Mammary epithelial cell (primary cell): ENCODE measurements at regions not wholly inside any gene's neighbourhood (a gene's known extent, or its start where the extent isn't known, plus 50 kb on each side); places are given as distances from the start of the nearest gene placed in this dataset.
"Not testable (repeated sequence)": the region's sequence is repeated elsewhere in the genome, so short reads cannot be mapped to it uniquely, and the experiment has no call there.

ENCODE experiments used
- CTCF ChIP-seq, 2 donors: IDR thresholded peaks in 1 of 2; conservative IDR thresholded peaks in 1 of 2; 2 replicates each; pipeline ENCODE4 v1.5.1; 2011 to 2012; ENCODE audit warnings: inconsistent platforms in 2 of 2, low read length in 2 of 2, mild to moderate bottlenecking in 2 of 2, control low read depth in 1 of 2, low read depth in 1 of 2; ENCODE audit not compliant: insufficient read depth in 1 of 2; ENCODE audit errors: extremely low read depth in 1 of 2
- EZH2 ChIP-seq: IDR thresholded peaks from 2 replicates; pipeline ENCODE4 v1.6.1; 2012; ENCODE audit warnings: low read length, inconsistent platforms, borderline replicate concordance

- not testable (repeated sequence) for TF ChIP-seq CTCF (conservative IDR thresholded peaks at IDR 0.05 in 1 of 2, IDR thresholded peaks at IDR 0.05 in 1 of 2; ENCODE audit: extremely low read depth in 1 of 2, insufficient read depth in 1 of 2, low read depth in 1 of 2, low read length in 2 of 2); EZH2
These were observed 171.6 kb downstream of the CWH43 start for GRCh38 chr4:49157630-49158029.
